ENCODE measurements at regions not wholly inside any gene's neighbourhood (a gene's known extent, or its start where the extent isn't known, plus 50 kb on each side); places are given as distances from the start of the nearest gene placed in this dataset.
"Not testable (repeated sequence)": the region's sequence is repeated elsewhere in the genome, so short reads cannot be mapped to it uniquely, and the experiment has no call there.

DNA sequence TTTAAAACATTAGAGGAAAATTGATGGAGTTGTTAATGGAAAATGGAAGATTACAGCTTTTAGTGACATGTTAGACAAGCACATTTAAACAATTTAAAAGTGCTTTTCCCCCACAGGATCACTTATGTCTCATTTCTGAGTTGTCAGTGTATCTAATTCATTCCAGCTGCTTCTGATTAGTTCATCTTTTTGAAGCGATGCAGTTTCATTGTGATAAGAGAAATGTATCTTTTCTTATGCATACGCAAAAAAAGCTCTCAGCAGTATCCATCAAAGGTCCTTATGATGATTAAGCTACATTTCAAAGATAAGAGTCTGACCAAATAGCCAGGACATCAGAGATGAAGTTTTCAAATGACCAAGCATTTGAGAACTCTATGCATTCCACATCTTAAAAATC is 572.6 kb upstream of the SYNCRIP start:
- no peak for DNase-seq

DNA sequence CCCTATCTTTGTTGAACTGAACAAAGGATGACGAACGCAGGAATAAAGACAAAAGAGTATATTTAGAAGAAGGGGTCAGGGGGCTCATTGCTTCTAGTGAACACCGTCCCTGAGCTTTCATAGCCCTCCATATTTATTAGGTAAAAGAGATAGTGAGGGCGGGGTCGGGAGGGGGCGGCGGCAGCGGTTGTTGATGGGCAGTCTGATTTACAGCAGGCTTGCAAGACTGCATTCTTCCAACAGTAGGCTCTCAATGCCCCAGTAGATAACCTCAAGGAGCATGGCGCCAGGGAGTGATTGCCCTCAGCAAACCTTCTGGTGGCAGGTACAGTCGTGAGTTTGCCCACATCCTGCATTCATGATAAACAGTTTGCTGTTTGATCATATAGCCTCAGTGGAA is 563.3 kb upstream of the SYNCRIP start:
- DNase-seq: no peak

DNA sequence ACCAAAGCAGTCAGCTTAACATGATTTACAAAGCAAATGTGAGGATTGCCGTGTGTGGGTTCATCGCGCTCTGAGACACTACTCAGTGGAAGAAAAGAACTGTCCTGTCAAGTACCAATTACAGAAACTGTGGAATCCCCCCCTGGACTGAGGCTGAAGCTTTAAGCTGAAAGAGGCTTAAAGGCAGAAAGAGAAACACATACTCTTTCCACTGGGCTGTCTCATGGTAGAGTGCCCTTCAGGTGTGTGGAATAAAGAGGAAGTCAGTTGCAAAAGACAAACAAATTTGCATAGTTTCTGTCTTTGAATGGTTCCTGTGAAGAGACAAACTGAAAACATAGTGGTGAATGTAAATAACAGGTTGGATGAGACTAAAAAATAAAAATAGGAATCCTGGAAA is 560.4 kb upstream of the SYNCRIP start:
- no peak for DNase-seq

DNA sequence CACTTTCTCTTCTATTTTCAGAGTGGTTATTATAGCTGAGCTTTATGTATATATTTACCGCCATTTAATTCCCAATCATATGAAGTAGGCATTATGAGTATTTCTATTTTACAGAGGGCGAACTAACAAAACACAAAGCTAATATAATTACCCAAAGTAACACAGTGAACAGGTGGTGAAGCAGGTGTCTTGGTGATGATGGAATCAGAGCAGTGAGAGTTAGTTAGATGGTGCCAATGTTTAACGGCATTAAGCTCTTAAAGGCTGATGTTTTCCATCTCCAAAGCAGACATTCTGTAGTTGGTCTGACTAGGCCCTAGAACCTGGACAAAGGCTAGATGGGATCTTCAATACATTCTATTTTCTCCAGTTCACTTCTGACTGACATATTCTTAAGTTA is 551.1 kb upstream of the SYNCRIP start:
- DNase-seq: no peak

DNA sequence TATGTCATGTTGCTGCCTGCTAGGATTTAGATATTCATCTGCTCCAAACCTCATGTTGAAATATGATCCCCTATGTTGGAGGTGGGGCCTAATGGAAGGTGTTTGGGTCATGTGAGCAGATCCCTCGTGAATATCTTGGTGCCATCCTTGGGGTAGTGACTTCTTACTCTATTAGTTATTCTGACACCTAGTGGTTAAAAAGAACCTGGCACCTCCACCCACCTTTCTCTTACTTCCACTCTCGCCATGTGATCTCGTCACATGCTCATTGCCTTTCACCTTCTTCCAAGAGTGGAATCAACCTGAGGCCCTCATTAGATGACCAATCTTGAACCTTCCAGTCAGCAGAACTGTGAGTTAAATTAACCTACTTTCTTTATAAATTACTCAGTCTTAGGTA is 549.4 kb upstream of the SYNCRIP start:
- peak; percentile 14 for DNase-seq

DNA sequence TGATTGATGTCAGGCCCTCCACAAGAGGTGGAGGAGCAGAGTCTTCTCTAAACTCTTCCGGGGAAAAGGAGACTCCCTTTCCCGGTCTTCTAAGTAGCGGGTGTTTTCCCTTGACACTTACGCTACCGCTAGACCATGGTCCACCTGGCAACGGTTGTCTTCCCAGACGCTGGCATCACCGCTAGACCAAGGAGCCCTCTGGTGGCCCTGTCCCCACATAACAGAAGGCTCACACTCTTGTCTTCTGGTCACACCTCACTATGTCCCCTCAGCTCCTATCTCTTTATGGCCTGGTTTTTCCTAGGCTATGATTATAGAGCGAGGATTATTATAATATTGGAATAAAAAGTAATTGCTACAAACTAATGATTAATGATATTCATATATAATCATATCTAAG is 532.5 kb upstream of the SYNCRIP start:
- peak; percentile 24 for DNase-seq

DNA sequence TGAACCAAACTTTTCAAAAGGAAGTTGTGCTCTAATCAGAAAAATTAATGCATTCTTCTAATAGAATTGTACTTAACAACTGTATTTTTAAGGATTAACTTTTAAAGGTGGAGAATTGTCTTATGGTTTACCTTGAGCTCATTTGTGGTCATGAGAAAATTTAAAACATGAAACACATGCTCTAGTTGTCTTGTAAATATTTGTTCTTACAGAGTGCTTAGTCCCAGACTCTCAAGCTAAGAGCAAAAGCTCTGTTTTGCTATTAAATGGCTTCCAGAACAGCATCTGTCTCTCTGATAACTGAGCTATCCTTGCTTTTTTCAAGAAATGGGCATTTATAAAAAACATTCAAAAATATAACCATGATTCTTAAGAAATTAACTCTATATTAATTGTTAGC is 512.2 kb upstream of the SYNCRIP start:
- no peak for DNase-seq

DNA sequence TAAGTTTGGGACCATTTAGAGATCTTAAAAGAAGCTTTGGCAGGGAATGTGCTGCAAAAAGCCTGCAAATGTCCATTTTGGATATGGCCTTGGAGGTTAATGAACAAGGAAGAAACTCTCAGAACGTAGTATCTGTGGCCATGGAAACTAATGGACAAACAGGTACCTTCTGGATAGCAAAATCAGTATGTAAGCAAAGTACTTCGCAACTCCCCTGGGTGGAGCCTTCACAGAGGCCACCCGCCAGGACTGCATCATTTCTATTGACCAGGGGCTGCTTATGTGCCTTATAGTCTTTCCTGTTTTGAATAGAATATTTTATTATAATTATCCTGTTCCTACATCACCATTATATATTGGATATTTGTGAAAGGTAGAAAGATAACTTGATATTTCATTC is 510.8 kb upstream of the SYNCRIP start:
- DNase-seq: no peak

DNA sequence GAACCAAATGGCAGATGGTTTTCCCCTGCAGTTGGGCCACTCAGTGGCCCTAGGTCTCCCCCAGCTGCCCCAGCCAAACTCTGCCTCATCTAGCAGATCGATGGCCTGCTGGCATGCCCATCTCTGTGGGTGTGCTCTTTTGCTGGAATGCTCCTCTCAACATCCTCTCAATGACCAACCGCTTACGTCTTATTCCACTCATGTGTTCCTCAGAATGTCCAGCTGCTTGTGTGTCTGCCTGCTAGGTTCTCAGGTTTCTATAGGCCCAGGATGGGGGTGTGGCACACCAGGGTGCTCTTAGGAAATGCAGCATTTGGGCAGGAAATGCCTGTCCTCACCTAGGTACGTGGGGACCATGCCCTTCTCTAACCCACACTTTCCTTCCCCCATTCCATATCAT is 509.9 kb upstream of the SYNCRIP start:
- no peak for DNase-seq

DNA sequence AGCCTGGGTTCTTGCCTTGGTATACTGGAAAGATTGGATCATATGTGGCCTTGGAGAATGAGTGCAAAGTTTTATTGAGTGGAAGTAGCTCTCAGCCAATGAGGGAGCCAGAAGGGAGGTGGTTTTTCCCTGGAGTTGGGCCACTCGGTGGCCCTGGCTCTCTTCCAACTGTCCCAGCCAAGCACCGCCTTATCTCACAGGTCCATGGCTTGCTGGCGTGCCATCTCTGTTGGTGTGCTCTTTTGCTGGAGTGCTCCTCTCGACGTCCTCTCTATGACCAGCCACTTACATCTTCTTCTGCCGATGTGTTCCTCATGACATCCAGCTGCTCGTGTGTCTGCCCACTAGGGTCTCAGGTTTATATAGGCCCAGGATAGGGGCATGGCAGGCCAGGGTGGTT is 505.9 kb upstream of the SYNCRIP start:
- DNase-seq: no peak

DNA sequence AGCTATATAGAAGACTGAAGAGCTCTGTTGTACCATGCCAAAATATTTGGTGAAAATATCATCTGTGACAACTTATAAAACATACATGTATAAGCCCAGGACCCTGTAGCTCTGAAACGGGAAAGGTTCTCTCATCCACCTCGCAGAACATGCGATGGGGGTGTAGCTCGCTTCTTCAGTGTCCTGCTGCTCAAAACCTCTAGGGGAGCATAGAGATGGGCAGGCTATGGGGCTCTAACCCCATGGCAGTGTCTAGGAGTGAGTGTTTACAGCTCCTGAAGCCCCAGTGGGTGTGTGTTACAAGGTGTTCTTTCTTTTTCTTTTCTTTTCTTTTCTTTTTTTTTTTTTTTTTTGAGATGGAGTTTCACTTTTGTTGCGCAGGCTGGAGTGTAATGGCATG is 505.2 kb upstream of the SYNCRIP start:
- no peak for DNase-seq

DNA sequence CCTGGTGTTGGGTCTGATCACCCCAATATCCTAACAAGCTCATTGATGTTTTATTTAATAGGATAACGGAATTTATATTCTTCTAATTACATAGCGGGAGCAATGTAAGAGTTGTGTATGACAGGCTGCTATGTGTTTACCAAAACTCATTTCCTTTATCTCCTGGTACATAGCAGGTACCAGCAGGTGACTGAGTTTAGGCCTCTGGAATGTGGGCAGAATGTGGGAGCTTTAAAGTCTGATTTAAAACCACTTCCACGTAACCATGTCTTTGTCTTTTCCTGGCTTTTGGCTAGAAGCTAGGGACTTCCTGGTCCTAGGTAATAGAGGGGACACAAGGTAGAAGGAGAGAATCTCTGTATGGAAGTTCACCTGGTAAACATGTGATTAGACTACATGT is 504.6 kb upstream of the SYNCRIP start:
- no peak for DNase-seq

DNA sequence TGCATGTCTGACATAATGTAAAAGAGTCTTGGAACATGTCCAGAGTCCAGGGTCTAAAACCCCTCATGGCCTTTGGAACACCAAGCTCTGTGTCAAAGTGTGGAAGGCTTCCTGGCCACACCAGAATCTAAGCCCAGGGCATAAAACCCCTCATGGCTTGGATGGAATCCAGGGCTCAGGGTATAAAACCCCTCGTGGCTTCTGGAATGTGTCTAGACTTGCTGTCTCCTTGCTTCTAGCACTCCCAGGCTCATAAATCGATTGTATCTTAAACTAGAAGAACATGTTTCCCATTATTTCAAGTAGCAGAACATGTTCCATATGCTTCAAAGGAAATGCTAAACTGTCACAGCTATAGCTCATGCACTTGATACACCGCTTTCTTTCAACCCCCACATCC is 504.1 kb upstream of the SYNCRIP start:
- DNase-seq: not testable (repeated sequence)

DNA sequence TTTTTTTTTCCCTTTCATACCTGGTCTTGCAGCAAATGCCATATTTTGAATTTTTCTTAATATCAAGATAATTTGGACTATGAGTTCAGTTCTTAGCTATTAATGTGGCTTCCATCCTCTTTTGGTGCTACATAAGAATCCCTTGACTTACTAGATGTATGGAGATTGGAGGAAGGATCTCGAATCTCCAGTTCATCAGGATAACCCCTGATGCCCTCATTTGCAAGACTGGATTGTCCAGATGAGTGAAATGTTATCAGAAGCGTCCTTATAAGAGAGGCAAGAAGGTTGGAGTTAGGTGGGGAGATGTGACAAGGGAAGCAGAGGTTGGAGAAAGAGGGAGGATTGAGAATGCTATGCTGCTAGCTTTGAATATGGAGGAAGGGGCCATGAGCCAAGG is 499.6 kb upstream of the SYNCRIP start:
- DNase-seq: no peak

DNA sequence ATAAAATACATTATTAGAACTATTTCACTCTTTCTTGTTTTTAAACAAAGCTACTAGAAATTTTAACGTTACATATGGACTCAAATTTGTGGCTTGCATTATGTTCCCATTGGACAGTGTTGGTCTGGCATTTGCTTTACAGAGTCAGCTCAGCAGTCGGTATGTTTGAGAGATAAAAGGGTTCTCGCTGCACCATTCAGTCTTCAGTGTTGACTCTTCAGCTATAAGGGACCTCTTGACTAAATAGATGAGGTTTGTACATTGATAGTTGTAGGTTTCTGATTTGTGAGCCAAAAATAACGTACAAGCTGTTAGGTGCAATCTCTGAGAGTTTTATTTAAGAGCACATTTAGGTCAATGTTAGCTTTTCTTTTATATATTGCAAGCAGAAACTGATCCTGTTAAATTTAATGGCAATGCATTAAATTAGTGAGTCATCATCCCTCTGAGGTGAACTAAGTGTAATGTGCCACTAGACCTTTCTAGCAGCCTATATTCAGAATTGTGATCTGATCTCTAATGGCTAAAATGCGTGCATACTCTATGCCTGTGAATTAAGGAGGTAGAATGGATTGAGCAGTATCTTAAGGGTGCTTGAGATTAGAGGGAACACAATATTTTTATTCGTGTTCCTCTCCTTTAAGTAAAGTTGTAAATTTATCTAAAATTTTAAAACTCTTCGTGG is 485.6 kb upstream of the SYNCRIP start:
- DNase-seq: no peak

DNA sequence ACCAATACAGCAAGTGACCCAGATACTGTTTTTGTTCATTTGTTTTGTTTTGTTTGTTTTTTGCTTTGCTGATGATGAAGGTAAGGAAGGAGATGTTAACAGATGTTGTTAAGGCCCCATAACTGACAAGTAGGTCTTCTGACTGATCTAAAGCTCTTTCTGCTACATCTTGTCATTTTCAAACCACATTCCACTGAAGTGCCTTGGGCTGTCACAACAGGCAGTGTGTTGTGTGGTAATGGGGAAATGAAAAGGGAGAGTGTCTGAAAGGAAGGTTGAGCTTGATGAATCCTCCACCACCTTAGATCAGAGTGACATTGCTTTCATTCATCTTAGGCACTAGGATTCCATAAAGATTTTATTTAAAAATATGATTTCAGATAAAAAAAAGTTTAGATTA is 479.4 kb upstream of the SYNCRIP start:
- no peak for DNase-seq

DNA sequence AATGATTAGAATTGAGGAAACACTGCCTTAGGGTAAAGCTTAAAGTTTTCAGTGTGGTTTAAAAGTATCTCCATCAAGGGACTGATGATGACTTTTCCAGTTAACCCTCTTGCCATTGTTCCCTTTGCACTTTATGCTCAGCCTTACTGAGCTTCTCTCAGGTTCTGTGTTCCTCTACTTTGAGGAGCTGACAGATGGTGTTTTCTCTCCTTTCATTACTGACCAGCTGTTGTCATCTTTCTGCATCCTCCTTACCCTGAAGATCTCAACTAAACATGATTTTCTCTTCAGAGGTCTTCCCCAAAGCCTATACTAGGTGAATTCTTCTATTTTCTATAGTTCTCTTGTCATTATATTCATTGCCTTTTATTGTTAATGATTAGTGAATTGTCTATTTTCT is 475.6 kb upstream of the SYNCRIP start:
- no peak for DNase-seq

DNA sequence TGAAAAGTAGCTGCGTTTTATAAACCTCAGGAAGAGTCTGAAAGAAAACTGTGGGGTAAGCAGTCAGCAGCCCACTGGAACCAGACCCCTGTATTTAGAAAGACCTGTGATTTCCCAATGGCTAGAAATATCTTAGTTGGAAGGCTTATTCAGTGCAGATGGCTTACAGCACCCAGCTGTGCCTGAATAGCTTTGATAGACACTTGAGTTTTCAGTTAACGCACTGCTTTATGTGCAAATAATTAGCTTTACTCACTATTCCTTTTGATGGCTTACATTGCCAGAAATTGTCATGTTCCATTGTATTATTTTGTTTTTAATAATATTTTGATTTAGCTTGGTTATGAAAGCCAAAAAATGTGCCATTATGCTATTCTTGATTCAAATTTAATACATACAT is 465.3 kb upstream of the SYNCRIP start:
- DNase-seq: no peak

DNA sequence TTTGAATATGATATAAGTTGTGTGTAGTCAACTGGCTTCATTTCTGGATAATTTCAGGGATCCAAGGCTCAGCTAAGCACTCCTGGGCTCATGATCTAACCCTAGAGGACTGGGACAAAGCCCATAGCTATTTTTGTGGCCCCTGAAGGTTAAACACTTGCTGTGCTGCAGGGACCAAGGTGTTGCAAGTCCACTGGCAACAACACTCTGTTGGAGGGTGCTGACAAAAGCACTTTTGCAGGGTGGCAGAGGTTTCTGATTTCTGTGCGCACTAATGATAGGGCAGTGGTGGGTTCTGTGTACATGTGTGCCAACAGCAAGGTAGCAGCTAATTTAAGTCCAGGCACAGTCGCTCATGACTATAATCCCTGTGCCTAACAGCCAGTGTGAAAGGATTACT is 445.3 kb upstream of the SYNCRIP start:
- DNase-seq: no peak

DNA sequence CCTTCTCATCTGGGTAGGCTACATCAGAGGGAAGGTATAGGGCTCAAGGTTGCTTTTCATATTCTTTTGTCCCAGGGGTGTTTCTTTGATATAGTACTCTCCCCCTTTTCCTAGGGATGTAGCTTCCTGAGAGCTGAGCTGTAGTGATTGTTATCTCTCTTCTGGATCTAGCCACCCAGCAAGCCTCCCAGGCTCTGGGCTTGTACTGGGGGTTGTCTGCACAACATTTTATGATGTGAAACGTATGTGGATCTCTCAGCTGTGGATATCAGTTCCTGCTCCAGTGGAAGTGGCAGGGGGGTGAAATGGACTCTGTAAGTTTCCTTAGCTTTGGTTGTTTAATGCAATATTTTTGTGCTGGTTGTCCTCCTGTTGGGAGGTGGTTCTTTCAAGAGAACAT is 437.3 kb upstream of the SYNCRIP start:
- no peak for DNase-seq

DNA sequence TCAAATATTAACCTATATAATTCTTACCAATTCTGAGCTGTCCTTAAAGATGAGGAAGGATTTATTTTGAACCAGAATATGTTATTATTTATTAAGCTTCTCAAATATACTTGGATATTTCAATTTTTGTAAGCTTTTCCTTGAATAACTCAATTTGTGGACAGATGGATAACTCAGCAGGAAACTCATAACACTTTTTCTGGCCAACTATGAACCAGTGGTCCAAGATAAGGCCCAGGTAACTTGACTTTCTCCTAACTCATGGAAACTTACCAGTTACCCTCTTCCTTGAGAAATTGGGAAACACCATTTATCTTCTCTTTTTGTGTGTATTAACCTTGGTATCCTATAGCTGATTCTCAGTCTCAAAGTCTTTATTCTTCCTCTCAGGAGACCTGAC is 427.5 kb upstream of the SYNCRIP start:
- DNase-seq: no peak

DNA sequence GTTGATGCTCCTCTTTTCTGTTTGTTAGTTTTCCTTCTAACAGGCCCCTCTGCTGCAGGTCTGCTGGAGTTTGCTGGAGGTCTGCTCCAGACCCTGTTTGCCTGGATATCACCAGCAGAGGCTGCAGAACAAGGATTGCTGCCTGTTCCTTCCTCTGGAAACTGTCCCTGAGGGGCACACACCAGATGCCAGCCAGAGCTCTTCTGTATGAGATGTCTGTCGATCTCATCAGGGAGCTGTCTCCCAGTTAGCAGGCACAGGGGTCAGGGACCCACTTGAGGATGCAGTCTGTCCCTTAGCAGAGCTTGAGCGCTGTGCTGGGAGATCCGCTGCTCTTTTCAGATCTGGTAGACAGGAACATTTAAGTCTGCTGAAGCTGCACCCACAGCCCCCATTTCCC is 422.3 kb upstream of the SYNCRIP start:
- not testable (repeated sequence) for DNase-seq

DNA sequence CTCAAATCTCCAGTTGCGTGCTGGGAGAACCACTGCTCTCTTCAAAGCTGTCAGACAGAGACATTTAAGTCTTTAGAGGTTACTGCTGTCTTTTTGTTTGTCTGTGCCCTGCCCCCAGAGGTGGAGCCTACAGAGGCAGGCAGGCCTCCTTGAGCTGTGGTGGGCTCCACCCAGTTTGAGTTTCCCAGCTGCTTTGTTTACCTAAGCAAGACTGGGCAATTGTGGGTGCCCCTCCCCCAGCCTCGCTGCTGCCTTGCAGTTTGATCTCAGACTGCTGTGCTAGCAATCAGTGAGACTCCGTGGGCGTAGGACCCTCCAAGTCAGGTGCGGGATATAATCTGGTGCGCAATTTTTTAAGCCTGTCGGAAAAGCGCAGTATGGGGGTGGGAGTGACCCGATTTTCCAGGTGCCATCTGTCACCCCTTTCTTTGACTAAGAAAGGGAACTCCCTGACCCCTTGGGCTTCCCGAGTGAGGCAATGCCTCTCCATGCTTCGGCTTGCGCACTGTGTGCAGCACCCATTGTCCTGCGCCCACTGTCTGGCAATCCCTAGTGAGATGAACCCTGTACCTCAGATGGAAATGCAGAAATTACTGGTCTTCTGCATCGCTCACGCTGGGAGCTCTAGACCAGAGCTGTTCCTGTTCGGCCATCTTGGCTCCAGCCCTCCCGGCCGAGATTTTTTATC is 414.8 kb upstream of the SYNCRIP start:
- DNase-seq: not testable (repeated sequence)

DNA sequence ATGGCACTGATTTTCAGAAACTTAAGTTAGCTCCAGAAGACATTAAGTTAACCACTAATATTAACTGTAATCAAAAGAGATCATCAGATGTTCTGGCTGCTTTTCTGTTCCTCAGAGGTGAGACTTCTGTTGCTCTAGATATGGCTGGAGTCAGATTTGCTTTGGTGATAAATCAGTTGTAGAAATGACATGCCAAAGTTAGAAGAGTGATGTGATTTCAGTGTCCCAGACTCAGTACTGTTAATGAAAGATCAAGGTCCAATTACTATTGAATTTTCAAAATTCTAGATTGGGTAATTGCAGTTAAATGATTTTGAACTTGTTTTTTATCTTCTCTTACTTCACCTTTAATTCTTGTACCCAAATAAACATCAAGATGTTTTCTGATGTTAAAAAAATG is 402.4 kb upstream of the SYNCRIP start:
- DNase-seq: no peak

DNA sequence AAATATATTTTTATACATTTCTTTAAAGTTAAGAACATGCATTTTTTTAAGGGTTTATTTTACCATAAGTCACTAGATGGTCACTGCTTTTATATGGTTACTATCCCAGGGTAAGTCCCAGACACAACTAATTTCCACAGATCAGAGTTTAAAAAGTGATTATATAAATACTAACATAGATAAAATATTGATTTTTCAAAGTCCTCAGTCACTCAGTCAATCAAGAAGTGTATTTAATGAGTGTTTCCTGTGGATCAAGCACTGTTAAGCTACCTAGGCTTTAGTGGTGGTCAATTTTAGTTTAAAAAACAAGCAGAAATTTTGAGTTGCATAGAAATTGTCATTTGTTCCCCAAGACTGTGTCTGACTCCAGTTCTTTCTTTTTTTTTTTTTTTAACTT is 399.5 kb upstream of the SYNCRIP start:
- DNase-seq: no peak
